NB4 (cell line): ENCODE measurements at regions not wholly inside any gene's neighbourhood (a gene's known extent, or its start where the extent isn't known, plus 50 kb on each side); places are given as distances from the start of the nearest gene placed in this dataset.

Source experiments
- DNase-seq: peaks from one replicate; pipeline ENCODE4 v3.0.0; 2010; ENCODE audit warnings: low read depth
- H3K4me3 ChIP-seq: one replicate; pipeline ENCODE4 v1.5.1; 2011; ENCODE audit warnings: mild to moderate bottlenecking, low read depth, low read length, moderate library complexity
- CTCF ChIP-seq: IDR thresholded peaks from one replicate; pipeline ENCODE4 v1.5.1; 2012; ENCODE audit warnings: low read depth, low read length
- MAX ChIP-seq: IDR thresholded peaks from 2 replicates; pipeline ENCODE4 v1.6.1; 2011; ENCODE audit warnings: low read depth, low read length
- MYC ChIP-seq: IDR thresholded peaks from 2 replicates; pipeline ENCODE4 v1.6.1; 2011; ENCODE audit warnings: low read depth, low read length
- POLR2A ChIP-seq: IDR thresholded peaks from 2 replicates; pipeline ENCODE4 v1.6.1; 2011; ENCODE audit warnings: mild to moderate bottlenecking; ENCODE audit not compliant: insufficient read length; ENCODE audit errors: extremely low read depth

GRCh38 chr2:22301228-22301627 lies 1083.8 kb upstream of the KLHL29 start:
- no peak for TF ChIP-seq MYC
- TF ChIP-seq MAX: no peak
- TF ChIP-seq CTCF: no peak
- no peak for TF ChIP-seq POLR2A
- no peak overlapping the region for H3K4me3 ChIP-seq
- DNase-seq: no peak

- DNase-seq: peak; percentile 72
- TF ChIP-seq MAX (no peak), POLR2A (no peak), CTCF (no peak)
- no peak overlapping the region for H3K4me3 ChIP-seq
Measured at GRCh38 chr2:22326250-22326649, 1058.7 kb upstream of the KLHL29 start.

GRCh38 chr2:22329211-22330154 lies 1055.5 kb upstream of the KLHL29 start:
- DNase-seq: no peak
- no peak overlapping the region for H3K4me3 ChIP-seq

GRCh38 chr2:22336414-22336813 lies 1048.6 kb upstream of the KLHL29 start:
- TF ChIP-seq MYC (no peak), CTCF (no peak), MAX (no peak), POLR2A (no peak)
- H3K4me3 ChIP-seq: no peak overlapping the region
- DNase-seq: no peak

More at GRCh38 chr2:22329211-22330154, 1055.5 kb upstream of the KLHL29 start:
- TF ChIP-seq MAX: no peak

- H3K4me3 ChIP-seq: no peak overlapping the region
- no peak for DNase-seq
- TF ChIP-seq MAX (no peak), MYC (no peak), CTCF (no peak), POLR2A (no peak)
Measured at GRCh38 chr2:22340716-22341115, 1044.3 kb upstream of the KLHL29 start.

GRCh38 chr2:22347306-22347705 lies 1037.7 kb upstream of the KLHL29 start:
- DNase-seq: no peak
- H3K4me3 ChIP-seq: no peak overlapping the region
- no peak for TF ChIP-seq POLR2A
- no peak for TF ChIP-seq CTCF
- no peak for TF ChIP-seq MYC
- TF ChIP-seq MAX: no peak
